Breast epithelium (tissue), 4 donors: ENCODE measurements at regions not wholly inside any gene's neighbourhood (a gene's known extent, or its start where the extent isn't known, plus 50 kb on each side); places are given as distances from the start of the nearest gene placed in this dataset.

Source experiments
- DNase-seq, 2 donors: peaks; one replicate each; pipeline ENCODE4 v3.0.0-alpha.2; 2019; ENCODE audit warnings: low spot score in 2 of 2
- H3K27ac ChIP-seq, 2 donors: fragments of 200-600 bp; sonication (generic) in 1 of 2; one replicate each; pipeline ENCODE4 v1.5.1; 2016 to 2019; ENCODE audit warnings: mild to moderate bottlenecking in 1 of 2
- H3K27me3 ChIP-seq, 2 donors: fragments of 200-600 bp; sonication (generic) in 1 of 2; one replicate each; pipeline versions ENCODE4 v1.5.1 to v1.6.0; 2017 to 2019; ENCODE audit warnings: control low read depth in 1 of 2, mild to moderate bottlenecking in 1 of 2
- H3K36me3 ChIP-seq: fragments of 200-600 bp; one replicate; pipeline ENCODE4 v1.5.1; 2019
- H3K4me1 ChIP-seq, 2 donors: fragments of 200-600 bp; sonication (generic); one replicate each; pipeline ENCODE4 v1.5.1; 2016 to 2019; ENCODE audit warnings: control low read depth in 1 of 2
- H3K4me3 ChIP-seq, 3 donors: fragments of 200-600 bp; sonication (generic); 1 replicate in 2 of 3; 2 replicates in 1 of 3; pipeline ENCODE4 v1.5.1; 2016 to 2019; ENCODE audit warnings: mild to moderate bottlenecking in 3 of 3, moderate library complexity in 2 of 3
- H3K9me3 ChIP-seq, 2 donors: fragments of 200-600 bp; sonication (generic) in 1 of 2; one replicate each; pipeline ENCODE4 v1.5.1; 2016 to 2019; ENCODE audit warnings: control low read depth in 1 of 2
- POLR2A ChIP-seq: fragments of 450-650 bp; IDR thresholded peaks from one replicate; pipeline ENCODE4 v1.6.1; 2016; ENCODE audit warnings: antibody characterized with exemption, mild to moderate bottlenecking, moderate library complexity
- POLR2AphosphoS5 ChIP-seq, 3 donors: sonication (generic); formaldehyde crosslinking; IDR thresholded peaks; one replicate each; pipeline ENCODE4 v1.6.1; 2017; ENCODE audit warnings: antibody characterized with exemption in 3 of 3
- intact Hi-C: fragments of 100-400 bp; cut with DNase I; formaldehyde crosslinking; loops from one replicate; pipeline ENCODE4 v1.15.1; 2023; ENCODE audit warnings: low total_unique reads
- TF ChIP-seq, protein P1 (sequence below), 3 donors: fragments of 450-650 bp; IDR thresholded peaks; one replicate each; pipeline ENCODE4 v1.5.1; 2016 to 2017; ENCODE audit warnings: antibody characterized with exemption in 3 of 3, mild to moderate bottlenecking in 3 of 3, moderate library complexity in 3 of 3

DNA sequence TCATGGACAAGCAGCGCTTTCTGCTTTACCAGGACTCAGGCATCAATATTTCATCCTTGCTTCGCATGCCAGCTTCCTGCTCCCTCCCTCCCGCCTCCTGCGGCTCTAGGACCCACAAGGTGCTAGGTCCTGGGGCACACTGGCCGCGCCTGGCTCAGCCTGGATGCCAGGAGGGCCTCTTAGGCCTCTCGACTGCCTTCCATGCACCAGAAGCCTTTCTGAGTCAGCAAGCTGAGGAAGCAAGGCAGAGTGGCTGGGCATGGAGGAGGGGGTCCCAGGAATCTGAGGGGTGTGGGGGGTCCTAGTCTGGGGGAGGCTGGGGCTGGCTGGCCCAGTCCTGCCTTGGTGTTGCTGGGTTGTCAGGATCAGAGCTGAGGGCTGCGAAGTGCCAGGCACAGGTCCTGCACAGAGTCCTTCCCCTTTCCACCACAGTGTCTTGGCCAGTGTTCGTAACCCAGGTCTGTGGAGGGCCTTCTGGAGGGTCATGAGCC lies 61.0 kb upstream of the THY1 start:
- H3K36me3 ChIP-seq: no peaks in the 10 kb centered on the region
- H3K27ac ChIP-seq: no peak overlapping the region
- peak; percentile 13 to 17 for DNase-seq
- intact Hi-C loops: no loop called here
- H3K27me3 ChIP-seq: peaks cover 0 to 3% of the 10 kb centered on the region in 2 donors
- no peak overlapping the region for H3K4me3 ChIP-seq
- H3K9me3 ChIP-seq: no peaks in the 10 kb centered on the region
- H3K4me1 ChIP-seq: peaks cover 0 to 4% of the 10 kb centered on the region in 2 donors
- TF ChIP-seq, protein P1, sequence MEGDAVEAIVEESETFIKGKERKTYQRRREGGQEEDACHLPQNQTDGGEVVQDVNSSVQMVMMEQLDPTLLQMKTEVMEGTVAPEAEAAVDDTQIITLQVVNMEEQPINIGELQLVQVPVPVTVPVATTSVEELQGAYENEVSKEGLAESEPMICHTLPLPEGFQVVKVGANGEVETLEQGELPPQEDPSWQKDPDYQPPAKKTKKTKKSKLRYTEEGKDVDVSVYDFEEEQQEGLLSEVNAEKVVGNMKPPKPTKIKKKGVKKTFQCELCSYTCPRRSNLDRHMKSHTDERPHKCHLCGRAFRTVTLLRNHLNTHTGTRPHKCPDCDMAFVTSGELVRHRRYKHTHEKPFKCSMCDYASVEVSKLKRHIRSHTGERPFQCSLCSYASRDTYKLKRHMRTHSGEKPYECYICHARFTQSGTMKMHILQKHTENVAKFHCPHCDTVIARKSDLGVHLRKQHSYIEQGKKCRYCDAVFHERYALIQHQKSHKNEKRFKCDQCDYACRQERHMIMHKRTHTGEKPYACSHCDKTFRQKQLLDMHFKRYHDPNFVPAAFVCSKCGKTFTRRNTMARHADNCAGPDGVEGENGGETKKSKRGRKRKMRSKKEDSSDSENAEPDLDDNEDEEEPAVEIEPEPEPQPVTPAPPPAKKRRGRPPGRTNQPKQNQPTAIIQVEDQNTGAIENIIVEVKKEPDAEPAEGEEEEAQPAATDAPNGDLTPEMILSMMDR (IDR thresholded peaks at IDR 0.05): no peak
- TF ChIP-seq POLR2AphosphoS5 (IDR thresholded peaks at IDR 0.05) (no peak), POLR2A (no peak)

DNA sequence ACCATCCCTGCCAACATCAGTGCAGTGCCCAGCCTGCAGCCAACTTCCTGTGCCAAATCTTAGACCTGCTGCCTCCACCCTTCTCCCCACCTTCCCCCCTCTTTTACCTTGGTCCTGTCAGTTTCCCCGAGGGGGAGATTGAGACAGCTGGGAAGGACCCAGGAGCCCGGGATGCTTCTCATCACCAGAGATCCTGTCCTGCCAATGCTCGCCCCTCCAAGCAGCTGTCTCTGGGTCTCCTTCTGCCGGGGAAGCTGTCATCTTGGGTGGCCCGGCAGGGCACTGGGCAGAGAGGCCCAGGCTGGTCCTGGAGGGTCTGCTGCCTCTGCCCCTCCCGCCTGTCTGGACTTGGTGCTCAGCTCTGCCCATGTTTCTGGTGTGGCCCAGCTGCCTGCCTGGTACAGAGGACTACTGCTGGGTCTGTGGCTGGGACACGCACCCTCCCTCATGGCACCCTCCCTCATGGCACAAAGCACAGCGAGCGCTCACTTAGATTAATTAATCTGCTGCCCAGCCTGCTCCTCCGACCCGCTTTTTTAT lies 60.4 kb upstream of the THY1 start:
- H3K36me3 ChIP-seq: no peaks in the 10 kb centered on the region
- intact Hi-C loops: no loop called here
- H3K27me3 ChIP-seq: peaks cover 0 to 3% of the 10 kb centered on the region in 2 donors
- H3K9me3 ChIP-seq: no peaks in the 10 kb centered on the region
- no peak overlapping the region for H3K27ac ChIP-seq
- peak; percentile 14 to 47 for DNase-seq
- H3K4me1 ChIP-seq: peaks cover 0 to 4% of the 10 kb centered on the region in 2 donors
- H3K4me3 ChIP-seq: no peak overlapping the region
- no peak for TF ChIP-seq POLR2AphosphoS5 (IDR thresholded peaks at IDR 0.05)
- TF ChIP-seq, protein P1 (IDR thresholded peaks at IDR 0.05): no peak
- TF ChIP-seq POLR2A: no peak

DNA sequence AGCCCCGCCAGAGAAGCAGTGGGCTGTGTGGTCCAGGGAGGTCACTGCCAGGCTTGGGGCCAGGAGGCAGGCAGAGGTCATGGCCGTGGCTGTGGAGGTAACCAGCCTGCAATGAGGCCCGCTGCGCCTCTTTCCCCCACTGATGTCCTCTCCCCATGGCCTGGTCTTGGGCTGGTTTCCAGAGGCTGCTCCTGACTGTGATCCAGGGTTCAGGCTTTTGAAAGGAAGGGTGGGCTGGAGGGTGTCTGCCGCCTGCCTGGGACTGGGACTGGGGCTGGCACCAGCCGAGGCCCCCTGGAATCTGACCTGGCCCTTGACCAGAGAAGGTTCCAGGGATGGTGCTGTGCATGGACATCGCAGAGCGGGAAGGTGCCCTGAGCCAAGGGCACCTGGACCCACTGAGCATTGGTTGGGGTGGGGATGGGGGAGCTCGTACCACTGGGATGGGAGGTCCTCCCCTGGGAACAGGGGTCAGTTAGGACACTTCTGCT lies 59.6 kb upstream of the THY1 start:
- H3K27ac ChIP-seq: no peak overlapping the region
- intact Hi-C loops: no loop called here
- no peaks in the 10 kb centered on the region for H3K9me3 ChIP-seq
- peaks cover 0 to 3% of the 10 kb centered on the region in 2 donors for H3K27me3 ChIP-seq
- H3K4me3 ChIP-seq: no peak overlapping the region
- peaks cover 0 to 4% of the 10 kb centered on the region in 2 donors for H3K4me1 ChIP-seq
- DNase-seq: peak; percentile 11 to 36
- H3K36me3 ChIP-seq: no peaks in the 10 kb centered on the region
- TF ChIP-seq, protein P1 (IDR thresholded peaks at IDR 0.05): no peak
- TF ChIP-seq POLR2AphosphoS5 (IDR thresholded peaks at IDR 0.05): no peak
- no peak for TF ChIP-seq POLR2A

DNA sequence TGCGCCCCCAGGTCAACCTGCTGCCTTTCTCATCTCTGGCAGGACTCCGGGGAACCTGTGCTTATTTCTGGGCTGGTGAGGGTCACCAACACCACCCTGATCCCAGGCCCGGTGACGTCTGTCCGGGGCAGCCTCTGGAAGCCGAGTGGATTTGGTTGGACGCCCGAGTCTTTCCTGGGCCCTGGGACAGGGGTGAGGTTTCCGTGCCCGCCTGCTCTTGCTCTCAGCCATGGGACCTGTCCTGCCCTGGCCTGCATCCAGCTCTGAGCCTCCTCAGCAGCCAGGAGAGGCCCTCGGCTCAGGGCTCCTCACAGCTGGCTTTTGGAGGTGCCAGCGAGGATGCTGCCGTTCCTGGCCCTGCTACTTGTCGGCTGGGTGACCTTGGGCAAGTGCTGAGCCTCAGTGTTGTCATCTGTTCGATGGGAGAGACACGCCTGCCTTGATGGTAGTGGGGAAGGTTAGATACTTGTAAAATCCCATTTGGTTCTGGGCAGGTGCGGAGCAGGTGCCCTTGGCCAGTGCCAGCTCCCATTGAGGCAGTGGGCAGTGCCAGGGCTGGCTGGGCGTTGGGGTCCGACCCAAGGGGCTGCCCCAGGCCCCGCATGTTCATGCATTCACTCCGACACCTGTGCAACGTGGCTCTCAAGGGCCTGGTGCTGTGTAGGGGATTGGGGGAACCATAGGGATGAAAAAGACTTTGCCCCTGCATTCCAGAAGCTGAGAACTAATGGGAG lies 58.9 kb upstream of the THY1 start:
- peaks cover 0 to 4% of the 10 kb centered on the region in 2 donors for H3K4me1 ChIP-seq
- peaks cover 0 to 3% of the 10 kb centered on the region in 2 donors for H3K27me3 ChIP-seq
- peak; percentile 17 to 47 for DNase-seq
- H3K9me3 ChIP-seq: no peaks in the 10 kb centered on the region
- H3K36me3 ChIP-seq: no peaks in the 10 kb centered on the region
- peak overlapping the region in 1 of 3 donors; percentile 39 for H3K4me3 ChIP-seq
- no peak overlapping the region for H3K27ac ChIP-seq
- TF ChIP-seq, protein P1 (IDR thresholded peaks at IDR 0.05): no peak
- intact Hi-C loops: no loop called here

DNA sequence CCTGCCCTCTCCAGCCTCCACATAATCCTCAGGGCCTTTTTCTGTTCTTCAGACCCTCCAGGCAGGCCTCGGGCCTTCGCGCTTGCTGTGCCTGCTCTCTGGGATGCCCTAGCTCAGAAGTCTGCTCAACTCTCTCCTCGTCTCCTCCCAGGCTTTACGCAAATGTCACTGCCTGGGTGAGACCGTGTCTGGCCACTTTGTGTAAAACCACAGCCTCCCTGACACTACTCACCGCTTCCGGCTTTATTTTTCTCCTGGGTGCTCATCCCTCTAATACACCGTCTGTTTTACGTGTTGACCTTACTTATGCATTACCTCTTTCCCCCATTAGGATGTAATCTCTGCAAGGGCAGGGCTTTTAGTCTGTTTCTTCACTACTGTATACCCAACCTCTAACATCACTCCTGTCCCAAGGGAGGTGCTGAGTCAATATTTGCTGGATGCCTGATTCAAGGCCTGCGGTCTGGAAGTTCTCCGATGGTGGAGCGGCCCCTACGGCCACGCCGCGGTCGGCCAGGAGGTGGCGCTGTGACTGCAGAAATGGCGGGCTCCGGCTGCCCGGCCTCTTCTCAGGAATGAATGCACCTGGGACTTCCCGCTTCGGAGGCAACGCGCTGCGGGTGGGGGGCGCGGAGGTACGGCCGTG lies 58.2 kb upstream of the THY1 start:
- no peaks in the 10 kb centered on the region for H3K36me3 ChIP-seq
- intact Hi-C loops: no loop called here

More for the DNA sequence above, 58.2 kb upstream of the THY1 start:
- H3K9me3 ChIP-seq: no peaks in the 10 kb centered on the region
- H3K4me1 ChIP-seq: peaks cover 0 to 4% of the 10 kb centered on the region in 2 donors
- peak overlapping the region in 1 of 3 donors; percentile 39 for H3K4me3 ChIP-seq
- H3K27ac ChIP-seq: no peak overlapping the region
- peak; percentile 73 to 92 for DNase-seq
- peaks cover 0 to 3% of the 10 kb centered on the region in 2 donors for H3K27me3 ChIP-seq
- TF ChIP-seq POLR2A: no peak
- TF ChIP-seq, protein P1 (IDR thresholded peaks at IDR 0.05): peak; percentile 96 to 97 (median 97)
- peak in 2 of 3 donors; percentile 37 to 68 for TF ChIP-seq POLR2AphosphoS5 (IDR thresholded peaks at IDR 0.05)
